ENCODE measurements at regions not wholly inside any gene's neighbourhood (a gene's known extent, or its start where the extent isn't known, plus 50 kb on each side); places are given as distances from the start of the nearest gene placed in this dataset.

- no peak for DNase-seq (ENCODE audit: low read depth, low spot score)
Observed at GRCh38 chr4:124469981-124470380, 242.6 kb downstream of the ANKRD50 start.

DNA sequence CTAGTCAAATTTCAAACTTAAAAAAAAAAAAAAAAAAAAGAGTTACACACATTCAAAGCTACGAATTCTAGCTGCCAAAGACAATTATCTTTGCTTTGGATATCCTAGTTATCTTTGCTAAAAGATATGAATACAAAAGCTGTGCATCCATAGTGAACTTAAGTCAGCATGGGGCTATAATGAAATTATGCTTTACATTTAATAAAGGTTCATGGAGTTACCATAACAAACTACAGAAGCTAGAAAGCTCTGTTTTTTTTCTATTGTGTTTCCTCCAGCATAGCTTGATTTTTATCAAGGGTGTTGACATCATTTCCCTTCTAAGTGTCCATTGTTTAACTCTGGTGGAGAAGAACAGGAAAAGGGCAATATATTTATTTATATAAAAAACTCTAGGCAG lies 234.1 kb downstream of the ANKRD50 start:
- DNase-seq (ENCODE audit: low read depth, low spot score) = no peak

- no peak for DNase-seq (ENCODE audit: low read depth, low spot score)
Observed at GRCh38 chr4:124480061-124480460, 232.5 kb downstream of the ANKRD50 start.

DNA sequence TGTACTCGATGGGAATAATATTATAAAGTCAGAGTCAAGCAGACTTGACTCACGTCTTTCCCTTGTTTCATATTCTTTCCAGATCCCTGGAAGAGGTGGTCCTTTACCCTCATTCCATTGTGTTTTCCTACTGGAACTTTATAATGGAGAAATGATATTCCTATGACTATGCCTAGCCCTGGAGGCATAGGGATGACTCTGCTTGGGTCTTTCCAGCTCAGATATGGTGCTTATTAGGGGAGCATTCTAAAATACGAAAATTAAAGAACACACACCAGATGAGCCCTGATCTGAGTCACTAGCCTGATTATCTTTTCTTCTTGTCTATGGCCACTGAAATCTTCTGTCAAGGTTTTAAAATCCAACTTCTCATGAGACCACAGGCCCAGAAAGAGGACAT lies 231.4 kb downstream of the ANKRD50 start:
- DNase-seq (ENCODE audit: low read depth, low spot score) = no peak

GRCh38 chr4:124483048-124483906 lies 229.3 kb downstream of the ANKRD50 start:
- no peak for DNase-seq (ENCODE audit: low read depth, low spot score)

DNA sequence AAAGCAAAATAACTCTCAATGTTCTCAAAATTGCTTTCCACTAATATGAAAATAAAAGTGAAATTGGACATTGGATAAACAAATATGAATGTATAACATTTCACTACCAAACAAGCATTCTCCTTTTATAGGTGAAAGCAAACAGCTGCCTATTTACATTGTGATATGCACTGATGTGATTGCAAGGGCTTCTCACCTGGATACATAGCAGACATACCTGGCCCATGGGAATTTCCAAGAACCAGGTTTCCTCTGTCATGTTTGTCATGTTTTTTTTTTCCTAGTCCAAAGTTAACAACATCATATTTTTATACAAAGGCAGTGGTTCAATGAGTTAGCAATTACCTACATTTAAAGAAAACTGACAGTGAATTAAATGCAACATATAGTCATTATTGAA lies 228.5 kb downstream of the ANKRD50 start:
- DNase-seq (ENCODE audit: low read depth, low spot score) = no peak

- no peak for DNase-seq (ENCODE audit: low read depth, low spot score)
Observed at GRCh38 chr4:124484940-124485339, 227.6 kb downstream of the ANKRD50 start.

GRCh38 chr4:124486423-124486822 lies 226.1 kb downstream of the ANKRD50 start:
- DNase-seq (ENCODE audit: low read depth, low spot score) = no peak

DNA sequence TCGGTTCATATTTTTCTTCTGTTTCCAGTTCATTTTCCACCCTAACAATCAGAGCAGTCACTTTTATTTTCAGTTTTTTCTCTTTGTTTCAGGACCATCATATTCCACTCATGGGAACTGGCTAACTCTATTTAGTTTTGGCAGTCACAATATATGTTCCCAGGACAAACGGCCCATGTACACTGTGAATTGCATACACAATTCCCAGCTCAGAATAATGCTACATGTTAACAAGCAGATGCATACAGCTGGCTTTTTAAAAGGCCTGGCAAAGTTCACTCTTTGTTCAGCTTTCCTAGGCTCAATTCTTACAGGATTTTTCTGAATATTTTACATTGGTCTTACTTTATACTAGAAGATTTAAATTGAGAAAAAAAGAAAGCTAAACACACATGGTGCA lies 224.9 kb downstream of the ANKRD50 start:
- DNase-seq (ENCODE audit: low read depth, low spot score) = no peak

DNA sequence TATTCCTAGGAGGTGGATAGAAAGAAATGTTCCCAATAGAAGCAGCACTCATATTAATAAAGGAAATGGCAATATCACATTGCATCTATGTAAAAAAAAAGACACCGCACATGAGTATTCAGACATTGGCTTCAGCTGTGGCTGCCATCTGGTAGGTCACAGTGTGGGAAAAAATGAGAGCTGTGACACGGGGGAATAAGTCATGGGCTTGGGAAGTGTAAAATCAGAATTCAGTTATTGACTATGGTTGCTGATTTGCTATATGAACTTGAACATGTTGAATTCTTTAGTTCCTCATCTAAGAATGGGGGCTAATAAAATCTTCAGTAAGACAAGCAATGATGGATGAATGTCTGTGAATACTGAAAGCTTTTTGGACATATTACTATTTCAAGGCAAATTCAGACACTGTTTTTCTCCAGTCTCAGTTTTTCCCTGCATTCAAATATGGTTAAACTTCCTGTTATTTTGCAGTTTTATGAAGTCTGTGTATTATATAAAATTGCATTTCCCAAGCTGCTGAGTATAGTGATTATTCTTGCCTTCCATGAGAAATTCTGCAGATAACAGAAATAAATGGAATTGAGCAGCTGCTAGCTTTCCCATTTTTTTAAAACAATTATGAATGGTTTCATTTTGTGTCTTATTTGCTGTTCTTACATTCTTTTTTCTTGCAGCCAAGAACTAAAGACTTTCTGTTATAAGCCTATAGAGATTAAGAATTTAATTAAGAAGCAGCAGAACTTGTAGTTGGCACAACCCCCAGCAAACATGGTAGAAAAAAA lies 221.0 kb downstream of the ANKRD50 start:
- DNase-seq (ENCODE audit: low read depth, low spot score) = no peak

GRCh38 chr4:124499261-124499660 lies 213.3 kb downstream of the ANKRD50 start:
- no peak for DNase-seq (ENCODE audit: low read depth, low spot score)

DNA sequence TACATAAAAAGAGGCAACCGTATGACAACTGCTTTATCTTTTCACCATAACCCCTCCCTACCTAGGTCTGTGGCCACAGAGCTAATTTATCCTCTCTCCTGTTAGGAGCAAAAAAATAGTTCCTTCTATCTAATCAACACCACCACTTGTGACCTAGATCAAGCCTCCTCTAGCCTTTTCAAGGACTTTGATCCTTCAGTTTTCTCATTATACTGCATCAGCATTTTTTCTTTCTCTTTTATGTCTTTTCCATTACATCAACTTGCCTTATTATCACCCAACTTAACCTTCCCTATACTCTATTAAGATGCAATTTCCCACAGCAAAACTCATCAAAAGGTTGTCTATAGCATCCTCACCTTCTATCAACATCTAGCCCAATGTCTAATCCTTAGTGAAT lies 211.0 kb downstream of the ANKRD50 start:
- no peak for DNase-seq (ENCODE audit: low read depth, low spot score)

- no peak for DNase-seq (ENCODE audit: low read depth, low spot score)
Observed at GRCh38 chr4:124504431-124504830, 208.1 kb downstream of the ANKRD50 start.

DNA sequence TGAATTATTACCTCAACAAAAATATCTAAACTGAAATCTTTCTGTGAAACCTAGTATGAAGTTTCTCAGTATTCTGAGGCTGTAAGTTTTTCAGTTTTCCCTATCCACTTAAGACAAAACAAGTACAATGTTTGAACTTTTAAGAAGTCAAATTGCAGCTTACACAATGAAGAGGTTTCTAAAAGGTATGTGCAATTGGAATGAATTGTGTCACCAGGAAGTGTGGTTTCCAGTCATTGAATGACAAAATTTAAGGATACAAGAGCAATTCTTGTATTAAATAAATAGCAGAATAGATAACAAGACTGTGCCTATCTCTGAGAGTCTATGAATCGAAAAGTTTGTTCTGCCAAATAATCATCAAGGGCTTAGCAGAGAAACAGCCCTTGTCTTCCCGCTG lies 207.3 kb downstream of the ANKRD50 start:
- no peak for DNase-seq (ENCODE audit: low read depth, low spot score)

- no peak for DNase-seq (ENCODE audit: low read depth, low spot score)
Observed at GRCh38 chr4:124509151-124509550, 203.4 kb downstream of the ANKRD50 start.

DNA sequence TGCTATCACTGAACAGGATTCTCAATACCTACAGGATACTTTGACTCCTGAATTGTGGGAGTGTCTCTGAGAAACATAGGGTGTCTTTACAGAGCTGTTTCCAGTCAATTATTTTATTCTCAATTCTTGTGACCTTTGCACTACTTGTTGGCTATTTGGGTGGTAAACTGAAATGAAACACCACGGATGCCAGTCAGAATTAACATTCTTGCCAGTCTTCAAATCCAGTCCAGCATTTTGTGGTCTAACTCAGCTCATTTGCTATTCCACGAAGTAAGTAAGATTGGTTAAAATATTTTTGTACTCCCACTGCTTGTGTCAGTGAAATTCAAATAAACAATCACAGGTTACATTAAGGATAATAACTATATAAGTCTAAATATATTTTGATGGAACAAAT lies 197.9 kb downstream of the ANKRD50 start:
- DNase-seq (ENCODE audit: low read depth, low spot score) = no peak

DNA sequence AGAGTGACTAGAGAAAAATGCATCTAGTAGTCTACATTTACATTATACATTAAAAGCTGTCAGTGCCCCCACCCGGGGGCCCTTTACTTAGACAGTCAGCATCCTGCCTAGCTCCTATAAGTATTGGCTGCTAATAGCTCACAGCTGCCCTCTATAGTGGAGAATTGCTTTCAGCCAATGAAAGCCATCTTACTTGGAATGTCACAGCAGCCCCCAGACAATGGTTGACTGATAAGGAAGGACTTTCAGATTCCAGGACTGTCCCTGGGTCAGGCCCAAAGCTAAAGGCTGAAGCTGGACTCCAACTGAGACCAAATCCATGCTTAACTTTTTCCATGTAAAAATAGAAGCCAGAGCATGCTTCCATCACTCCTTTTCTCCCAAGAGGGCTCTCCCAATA lies 196.9 kb downstream of the ANKRD50 start:
- DNase-seq (ENCODE audit: low read depth, low spot score) = no peak

- no peak for DNase-seq (ENCODE audit: low read depth, low spot score)
Observed at GRCh38 chr4:124519196-124519595, 193.3 kb downstream of the ANKRD50 start.

- DNase-seq (ENCODE audit: low read depth, low spot score) = no peak
Observed at GRCh38 chr4:124523816-124524215, 188.7 kb downstream of the ANKRD50 start.

GRCh38 chr4:124525524-124525923 lies 187.0 kb downstream of the ANKRD50 start:
- no peak for DNase-seq (ENCODE audit: low read depth, low spot score)

DNA sequence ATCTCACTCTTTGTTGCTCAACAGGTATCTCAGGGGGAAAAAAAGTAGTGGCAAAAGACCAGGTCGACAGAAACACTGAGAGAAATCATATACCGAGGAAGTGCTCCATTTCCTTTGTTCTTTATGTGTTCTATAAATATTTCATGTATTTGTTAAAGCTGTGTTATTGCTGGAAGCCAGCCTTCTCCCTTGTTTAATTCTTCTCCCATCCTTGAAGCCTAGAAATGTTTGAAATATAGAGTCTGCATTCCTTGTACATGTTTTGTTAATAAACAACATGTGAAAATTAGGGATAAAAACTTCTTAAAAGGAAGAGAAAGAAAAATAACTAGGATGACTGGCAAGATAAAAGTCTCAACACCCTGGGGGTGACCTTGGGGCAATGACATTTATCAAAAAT lies 186.2 kb downstream of the ANKRD50 start:
- DNase-seq (ENCODE audit: low read depth, low spot score) = no peak

- no peak for DNase-seq (ENCODE audit: low read depth, low spot score)
Observed at GRCh38 chr4:124526769-124527168, 185.8 kb downstream of the ANKRD50 start.

DNA sequence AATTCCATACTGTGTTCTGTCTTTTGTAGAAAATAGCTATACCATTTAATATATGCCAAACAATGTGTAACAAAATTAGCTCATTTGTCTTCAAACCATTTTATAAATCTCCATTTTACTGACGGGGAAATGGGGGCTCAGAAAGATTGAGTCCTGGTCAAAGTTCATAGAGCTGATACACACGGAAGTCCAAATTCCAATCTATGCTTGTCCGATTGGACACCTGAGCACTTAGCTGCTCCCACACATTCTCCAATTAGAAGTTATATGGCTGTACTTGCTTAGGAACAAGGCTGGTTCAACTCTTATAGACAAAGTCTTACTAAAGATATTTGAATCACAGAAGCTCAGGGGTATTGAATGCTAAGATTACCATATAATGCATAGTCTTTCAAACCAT lies 185.2 kb downstream of the ANKRD50 start:
- DNase-seq (ENCODE audit: low read depth, low spot score) = no peak

All from activated naive CD8-positive, alpha-beta T cell treated with anti-CD3 and anti-CD28 coated beads, Interleukin-2, amount 50 U/mL, for 16 hours (primary cell).